GM12878 (cell line): ENCODE measurements at regions not wholly inside any gene's neighbourhood (a gene's known extent, or its start where the extent isn't known, plus 50 kb on each side); places are given as distances from the start of the nearest gene placed in this dataset.
"Not testable (repeated sequence)": the region's sequence is repeated elsewhere in the genome, so short reads cannot be mapped to it uniquely, and the experiment has no call there.

Source experiments
- ATAC-seq: fragments of 200-7000 bp; cut with Tn5 transposase; 3 replicates; pipeline ENCODE4 v1.9.1; 2020; ENCODE audit warnings: mild to moderate bottlenecking, moderate library complexity
- BruUV-seq: library from RNA; stranded (reverse); fragments of 400-500 nt; replicated peaks from 2 replicates; lab custom pipeline; 2021; lab: Mats Ljungman, UMichigan
- CTCF ChIA-PET: fragments of 300-600 bp; sonication (Branson Sonifier 250); formaldehyde crosslinking; extraction: SDS; loops from one replicate; lab custom pipeline; 2021; ENCODE audit warnings: inconsistent platforms; lab: Yijun Ruan, JAX
- POLR2A ChIA-PET: fragments of 350-600 bp; formaldehyde crosslinking; extraction: SDS; loops from one replicate; lab custom pipeline; 2021; ENCODE audit warnings: inconsistent platforms; lab: Charles Lee
- RAD21 ChIA-PET: fragments of 300-600 bp; sonication (Branson Sonifier 250); formaldehyde crosslinking; loops from one replicate; lab custom pipeline; 2023; ENCODE audit warnings: antibody characterized with exemption; ENCODE audit not compliant: unreplicated experiment; lab: Charles Lee
- SMC1A ChIA-PET: fragments of 300-600 bp; sonication (Branson Sonifier 250); formaldehyde crosslinking; loops from one replicate; lab custom pipeline; 2023; ENCODE audit not compliant: unreplicated experiment, uncharacterized antibody; lab: Charles Lee
- DNase-seq: peaks from one replicate; pipeline ENCODE4 v3.0.0-alpha.2; 2011; ENCODE audit warnings: low read depth, low spot score
- FAIRE-seq: peaks from 3 replicates; lab custom pipeline; 2011; peaks lifted over from hg19 to GRCh38; lab: Jason Lieb, UNC
- H2AFZ ChIP-seq: 2 replicates; pipeline ENCODE4 v1.6.0; 2011; ENCODE audit warnings: low read depth, low read length, control low read depth; ENCODE audit not compliant: control insufficient read depth
- H3K27ac ChIP-seq: 2 replicates; pipeline ENCODE4 v1.5.1; 2011; ENCODE audit warnings: control low read depth; ENCODE audit not compliant: control insufficient read depth, insufficient read depth
- H3K27me3 ChIP-seq, 2 experiments: replicated peaks in 1 of 2; 2 replicates each; pipeline versions ENCODE4 v1.6.0 to v1.6.1; 2011; ENCODE audit warnings: low read length in 1 of 2; ENCODE audit not compliant: control insufficient read depth in 2 of 2, insufficient read depth in 2 of 2
- H3K36me3 ChIP-seq, 2 experiments: 2 replicates each; pipeline ENCODE4 v1.5.1; 2011; ENCODE audit warnings: low read length in 1 of 2; ENCODE audit not compliant: control insufficient read depth in 2 of 2, insufficient read depth in 2 of 2
- H3K4me1 ChIP-seq: 2 replicates; pipeline ENCODE4 v1.6.1; 2011; ENCODE audit warnings: mild to moderate bottlenecking, low read length, moderate library complexity, mixed read lengths; ENCODE audit not compliant: control insufficient read depth, insufficient read depth
- H3K4me2 ChIP-seq: 2 replicates; pipeline ENCODE4 v1.6.0; 2011; ENCODE audit warnings: control low read depth; ENCODE audit not compliant: control insufficient read depth, insufficient read depth
- H3K4me3 ChIP-seq: fragments of 200-600 bp; sonication (generic); 2 replicates; pipeline ENCODE4 v1.5.1; 2016
- H3K79me2 ChIP-seq: 2 replicates; pipeline ENCODE4 v1.6.0; 2011; ENCODE audit warnings: low read length; ENCODE audit not compliant: control insufficient read depth, insufficient read depth
- H3K9ac ChIP-seq: 2 replicates; pipeline ENCODE4 v1.8.0; 2011; ENCODE audit warnings: low read length, control low read depth, mixed read lengths; ENCODE audit not compliant: control insufficient read depth, insufficient read depth
- H3K9me3 ChIP-seq: replicated peaks from 3 replicates; pipeline ENCODE4 v1.5.1; 2011; ENCODE audit warnings: mild to moderate bottlenecking, low read length; ENCODE audit not compliant: control insufficient read depth, insufficient read depth
- H4K20me1 ChIP-seq: 2 replicates; pipeline ENCODE4 v1.6.0; 2011; ENCODE audit not compliant: control insufficient read depth, insufficient read depth
- CBX5 ChIP-seq: sonication (generic); IDR thresholded peaks from 2 replicates; pipeline ENCODE4 v1.6.1; 2016; ENCODE audit warnings: low read depth, moderate library complexity, mild to moderate bottlenecking, inconsistent platforms
- WGBS: methylation state at CpG from one replicate; pipeline ENCODE4 v1.1.6; 2016; ENCODE audit warnings: low lambda C conversion rate; ENCODE audit not compliant: insufficient replicate concordance, insufficient coverage; ENCODE audit errors: missing lambda C conversion rate; 5-methylcytosine and 5-hydroxymethylcytosine counted together
- in situ Hi-C: fragments of 300-500 bp; cut with MboI; formaldehyde crosslinking; loops from 9 replicates; pipeline ENCODE4 v1.14.3; 2018; ENCODE audit warnings: mixed read lengths
- intact Hi-C: fragments of 100-400 bp; cut with micrococcal nuclease; formaldehyde crosslinking; loops from one replicate; pipeline ENCODE4 v1.14.2; 2022; ENCODE audit not compliant: unreplicated experiment

DNA sequence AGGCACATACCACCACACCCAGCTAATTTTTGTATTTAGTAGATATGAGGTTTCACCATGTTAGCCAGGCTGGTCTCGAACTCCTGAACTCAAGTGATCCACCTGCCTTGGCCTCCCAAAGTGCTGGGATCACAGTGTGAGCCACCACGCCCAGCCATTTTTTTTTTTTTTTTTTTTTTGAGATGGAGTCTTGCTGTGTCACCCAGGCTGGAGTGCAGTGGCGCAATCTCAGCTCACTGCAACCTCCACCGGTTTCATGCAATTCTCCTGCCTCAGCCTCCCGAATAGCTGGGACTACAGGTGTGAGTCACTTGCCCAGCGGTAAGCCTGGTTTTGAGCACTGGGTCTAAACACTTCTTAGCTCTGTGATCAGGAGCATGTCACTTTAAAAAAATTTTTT, 84.3 kb upstream of the ATF7IP2 start:
- 77% methylated on average over 4 of the region's 6 CpGs for WGBS
- FAIRE-seq, H3K27ac ChIP-seq, BruUV-seq, H3K27me3 ChIP-seq, DNase-seq, H3K36me3 ChIP-seq, H3K4me3 ChIP-seq, H3K9ac ChIP-seq, H2AFZ ChIP-seq, H4K20me1 ChIP-seq, H3K9me3 ChIP-seq, H3K4me2 ChIP-seq, ATAC-seq, H3K79me2 ChIP-seq: not testable (repeated sequence)
- ChIA-PET RAD21 (interaction anchor here (0.7 to 5.3 kb wide), 2 partner anchors 45 to 179 kb away, joined by 3 to 37 read pairs; no protein-coding TSS in a partner anchor), SMC1A (interaction anchor here (0.7 to 1.2 kb wide), 3 partner anchors 16 to 49 kb away, joined by 3 read pairs; no protein-coding TSS in a partner anchor), POLR2A (interaction anchor here (0.6 kb wide), 1 partner anchor 12 kb away, joined by 3 read pairs; no protein-coding TSS in a partner anchor), CTCF (interaction anchor here (1.5 to 2.3 kb wide), 2 partner anchors 13 to 44 kb away, joined by 4 to 10 read pairs; no protein-coding TSS in a partner anchor)
- intact Hi-C loops (loop anchor here (10.0 kb wide), 1 partner anchor 593 kb away; no protein-coding TSS in a partner anchor), in situ Hi-C loops (loop anchor here (10.0 to 25.0 kb wide), 2 partner anchors 586 to 1003 kb away; partner anchors contain the start of gene CIITA)
- H3K4me1 ChIP-seq, result peaks cover 27% of the 10 kb centered on the region

DNA sequence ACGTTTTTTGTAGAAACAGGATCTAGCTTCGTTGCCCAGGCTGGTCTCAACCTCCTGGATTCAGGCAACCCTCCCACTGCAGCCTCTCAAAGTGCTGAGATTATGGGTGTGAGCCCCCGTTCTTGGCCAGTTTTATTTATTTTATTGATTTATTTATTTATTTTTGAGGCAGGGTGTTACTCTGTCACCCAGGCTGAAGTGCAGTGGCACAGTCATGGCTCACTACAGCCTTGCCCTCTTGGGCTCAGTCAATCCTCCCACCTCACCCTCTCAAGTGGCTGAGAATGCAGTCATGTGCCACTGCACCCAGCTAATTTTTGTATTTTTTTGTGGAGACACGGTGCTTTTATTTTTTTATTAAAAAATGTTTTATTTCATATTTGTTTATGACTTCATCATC, 79.9 kb upstream of the ATF7IP2 start:
- ChIA-PET POLR2A (interaction anchor here (0.6 to 5.4 kb wide), 4 partner anchors 8 to 36 kb away, joined by 3 to 76 read pairs (median 4); no protein-coding TSS in a partner anchor), SMC1A (interaction anchor here (0.7 to 5.5 kb wide), 8 partner anchors 8 to 439 kb away, joined by 3 to 77 read pairs (median 4); no protein-coding TSS in a partner anchor), RAD21 (interaction anchor here (0.7 to 10.2 kb wide), 5 partner anchors 8 to 204 kb away, joined by 4 to 143 read pairs (median 8); no protein-coding TSS in a partner anchor), CTCF (interaction anchor here (0.6 to 13.8 kb wide), 3 partner anchors 9 to 1051 kb away, joined by 3 to 196 read pairs (median 9); no protein-coding TSS in a partner anchor)
- TF ChIP-seq CBX5, result no peak
- 49% methylated on average over 4 of the region's 4 CpGs for WGBS
- Histone ChIP-seq H3K36me3 (no peaks in the 10 kb centered on the region), H3K27ac (peak overlapping the region; percentile 37; the same call in 1 of the 2 replicates), H3K27me3 (no peaks in the 10 kb centered on the region), H3K4me1 (peaks cover 21% of the 10 kb centered on the region), H3K9me3 (no peaks in the 10 kb centered on the region; the same call in 2 of the 3 replicates), H3K4me2 (no peak overlapping the region), H2AFZ (no peak overlapping the region), H3K79me2 (no peaks in the 10 kb centered on the region), H3K9ac (no peak overlapping the region), H4K20me1 (no peaks in the 10 kb centered on the region), H3K4me3 (no peak overlapping the region)
- peak; percentile 56 for ATAC-seq
- intact Hi-C loops, result loop anchor here (10.0 kb wide), 1 partner anchor 589 kb away; no protein-coding TSS in a partner anchor
- in situ Hi-C loops, result loop anchor here (10.0 to 25.0 kb wide), 2 partner anchors 581 to 999 kb away; partner anchors contain the start of gene CIITA
- DNase-seq, result no peak
- no peak for FAIRE-seq
- no TSS peak for BruUV-seq
